NCI-H82 (cell line): ENCODE measurements at regions not wholly inside any gene's neighbourhood (a gene's known extent, or its start where the extent isn't known, plus 50 kb on each side); places are given as distances from the start of the nearest gene placed in this dataset.

Source experiments
- DNase-seq: peaks from one replicate; lab custom pipeline; 2025; lab: John Stamatoyannopoulos, UW

- no peak for DNase-seq
These were observed 924.3 kb upstream of the SLIT2 start for GRCh38 chr4:19327364-19327763.

DNA sequence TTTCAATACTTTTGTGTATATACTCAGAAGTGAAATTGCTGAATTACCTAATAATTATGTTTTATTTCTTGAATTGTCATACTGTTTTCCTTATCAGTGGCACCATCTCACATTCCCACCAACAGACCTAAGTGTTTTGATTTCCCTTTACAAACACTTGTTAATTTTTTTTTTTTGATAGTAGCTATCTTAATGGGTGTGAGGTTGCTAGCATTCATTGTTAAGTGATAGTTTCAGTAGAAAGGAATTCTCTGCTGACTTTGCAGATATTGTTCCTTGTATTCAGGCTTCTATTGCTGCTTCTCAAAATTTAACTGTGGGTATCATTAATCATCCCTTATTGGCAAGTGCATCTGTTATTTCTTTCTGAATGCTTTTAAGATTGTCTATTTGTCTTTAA, 927.5 kb upstream of the SLIT2 start:
- DNase-seq, result no peak

GRCh38 chr4:19319607-19320006, 932.1 kb upstream of the SLIT2 start:
- DNase-seq, result no peak

GRCh38 chr4:19317377-19317776, 934.3 kb upstream of the SLIT2 start:
- DNase-seq, result no peak

DNA sequence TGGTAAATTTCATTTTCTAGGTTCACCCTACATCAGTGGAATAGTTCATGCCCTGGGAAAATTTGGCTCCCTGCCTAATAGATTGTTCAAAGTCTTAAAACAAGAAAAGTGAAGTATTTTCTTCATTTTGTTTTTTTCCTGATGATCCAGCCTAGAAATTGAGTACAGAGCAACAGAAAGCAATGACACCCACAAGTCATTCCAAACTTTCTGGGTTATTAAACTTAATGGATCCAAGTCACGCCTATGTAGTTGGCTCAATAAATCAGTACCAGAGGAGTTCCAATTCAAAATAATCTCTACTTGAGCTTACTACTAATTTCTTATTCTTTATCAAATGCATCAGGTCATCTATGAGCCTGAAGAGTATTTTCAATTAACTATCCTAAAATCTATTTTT, 937.6 kb upstream of the SLIT2 start:
- DNase-seq, result no peak

DNA sequence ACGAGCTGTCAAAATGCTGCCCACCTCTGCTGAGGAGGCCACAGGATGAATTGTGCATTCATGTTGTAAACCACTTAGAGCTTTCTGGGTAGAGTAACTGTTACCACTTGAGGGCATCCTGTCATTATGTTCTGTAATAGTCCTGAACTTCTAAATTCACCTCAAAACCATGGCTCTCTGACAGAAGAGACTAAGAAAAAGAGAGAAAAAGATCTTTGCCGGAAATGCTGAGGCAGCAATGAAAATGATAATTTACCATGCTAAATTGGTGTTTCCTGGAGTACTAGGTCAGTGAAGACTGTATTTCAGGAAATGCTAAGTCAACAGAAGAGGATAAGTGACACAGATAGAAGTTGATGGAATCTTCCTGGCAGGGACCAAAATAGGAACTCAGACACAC, 942.3 kb upstream of the SLIT2 start:
- peak; percentile 1 for DNase-seq

GRCh38 chr4:19304028-19304427, 947.7 kb upstream of the SLIT2 start:
- no peak for DNase-seq

- no peak for DNase-seq
These were observed 950.2 kb upstream of the SLIT2 start for GRCh38 chr4:19301527-19301926.

DNA sequence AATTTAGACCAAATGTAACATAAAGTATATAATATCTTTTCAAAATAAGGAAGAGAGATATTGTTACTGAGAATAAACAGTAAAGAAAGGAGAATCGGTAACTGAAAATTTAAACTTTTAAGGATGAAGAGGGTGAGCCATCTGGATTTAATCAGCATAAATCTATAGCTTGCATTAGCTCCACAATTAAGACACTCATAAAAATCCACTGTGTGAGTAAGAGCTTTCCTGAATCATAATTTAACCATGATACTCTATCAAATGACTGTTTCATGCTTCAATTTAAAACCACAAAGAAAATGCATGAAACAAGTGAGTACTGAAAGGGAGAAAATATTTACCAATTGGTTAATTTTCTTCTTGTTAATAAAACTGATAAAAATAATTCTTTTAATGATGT, 951.5 kb upstream of the SLIT2 start:
- no peak for DNase-seq

- no peak for DNase-seq
These were observed 952.7 kb upstream of the SLIT2 start for GRCh38 chr4:19298998-19299397.

DNA sequence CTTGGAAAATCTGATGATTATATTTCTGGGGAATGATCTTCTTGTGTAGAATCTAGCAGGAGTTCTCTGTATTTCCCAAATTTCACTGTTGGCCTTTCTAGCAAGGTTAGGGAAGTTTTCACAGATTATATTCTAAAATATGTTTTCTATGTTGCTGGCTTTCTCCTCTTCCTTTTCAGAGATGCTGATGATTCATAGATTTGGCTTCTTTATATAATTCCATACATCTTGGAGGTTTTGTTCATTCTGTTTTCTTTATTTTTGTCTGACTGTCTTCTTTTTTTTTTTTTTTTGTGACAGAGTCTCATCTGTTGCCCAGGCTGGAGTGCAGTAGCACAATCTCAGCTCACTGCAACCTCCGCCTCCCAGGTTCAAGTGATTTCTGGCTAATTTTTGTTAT, 957.9 kb upstream of the SLIT2 start:
- DNase-seq, result no peak

DNA sequence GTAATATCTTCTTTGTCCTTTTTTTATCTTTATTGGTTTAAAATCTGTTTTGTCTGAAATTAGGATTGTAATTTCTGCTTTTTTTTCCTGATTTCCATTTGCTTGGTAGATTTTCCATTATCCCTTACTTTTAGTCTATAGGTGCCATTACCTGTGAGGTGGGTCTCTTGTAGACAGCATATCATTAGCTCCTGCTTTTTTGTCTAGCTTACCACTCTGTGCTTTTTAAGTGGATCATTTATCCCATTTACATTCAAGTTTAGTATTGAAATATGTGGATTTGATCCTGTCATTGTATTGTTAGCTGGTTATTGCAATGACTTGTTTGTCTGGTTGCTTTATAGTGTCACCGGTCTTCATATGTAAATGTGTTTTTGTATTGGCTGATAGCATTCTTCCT, 958.6 kb upstream of the SLIT2 start:
- DNase-seq, result no peak

DNA sequence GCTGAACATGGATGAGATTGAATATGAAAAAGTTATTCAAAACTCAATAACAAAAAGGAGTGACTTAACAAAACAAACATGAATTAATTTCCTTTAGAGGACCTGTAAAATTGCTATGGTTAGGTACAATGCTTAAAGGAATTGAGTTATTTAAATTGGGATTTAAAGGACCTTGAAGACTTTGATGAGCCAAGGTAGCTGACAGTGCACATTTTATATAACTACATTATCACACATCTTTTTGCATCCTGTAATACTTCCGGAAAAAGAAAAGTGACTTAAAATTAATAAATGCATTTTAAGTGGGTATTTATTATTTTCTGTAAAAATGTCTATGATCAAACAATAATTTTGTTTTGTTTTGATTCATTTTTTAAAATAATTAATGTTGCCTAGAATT, 964.8 kb upstream of the SLIT2 start:
- DNase-seq, result no peak

DNA sequence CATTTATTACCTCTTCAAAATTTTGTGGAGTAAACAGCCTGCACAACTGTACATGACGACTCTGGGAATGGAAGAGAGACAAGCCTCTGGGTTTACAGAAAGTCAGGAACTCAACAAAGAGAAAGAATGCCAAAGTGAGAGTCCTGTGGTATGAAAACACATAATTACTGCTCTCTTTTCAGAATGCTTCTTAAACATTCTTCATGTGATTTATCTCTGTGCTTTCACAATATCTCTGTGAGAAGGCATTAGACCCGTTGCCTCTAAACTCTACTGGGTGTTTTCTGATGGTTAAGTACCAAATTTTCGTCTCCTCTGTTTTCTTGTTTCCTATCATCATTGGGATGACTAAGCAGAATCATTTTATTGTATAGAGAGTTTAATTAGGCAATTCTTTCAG, 966.6 kb upstream of the SLIT2 start:
- DNase-seq, result no peak

- no peak for DNase-seq
These were observed 973.0 kb upstream of the SLIT2 start for GRCh38 chr4:19278665-19279064.

- DNase-seq, result no peak
These were observed 985.1 kb upstream of the SLIT2 start for GRCh38 chr4:19266566-19266965.

- no peak for DNase-seq
These were observed 989.2 kb upstream of the SLIT2 start for GRCh38 chr4:19262467-19262866.

DNA sequence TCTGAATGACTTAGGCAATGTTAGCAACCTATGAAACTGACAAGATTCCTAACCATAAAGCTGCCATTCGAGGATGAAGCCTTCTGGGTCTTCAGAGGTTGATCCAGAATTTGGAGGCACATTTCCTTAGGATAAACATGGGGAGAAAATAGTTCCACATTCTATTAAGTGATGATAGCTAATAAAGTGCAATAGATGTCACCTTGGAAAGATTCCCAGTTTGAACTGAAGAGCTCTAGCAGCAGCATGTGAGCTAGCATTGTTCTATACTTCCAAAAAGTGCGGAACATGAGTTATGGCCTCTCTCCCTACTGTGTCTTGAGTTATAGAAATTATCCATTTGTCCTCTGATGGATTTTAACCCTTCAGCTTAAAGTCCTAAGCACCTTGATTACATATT, 991.4 kb upstream of the SLIT2 start:
- no peak for DNase-seq

GRCh38 chr4:19259920-19260319, 991.8 kb upstream of the SLIT2 start:
- DNase-seq, result no peak

DNA sequence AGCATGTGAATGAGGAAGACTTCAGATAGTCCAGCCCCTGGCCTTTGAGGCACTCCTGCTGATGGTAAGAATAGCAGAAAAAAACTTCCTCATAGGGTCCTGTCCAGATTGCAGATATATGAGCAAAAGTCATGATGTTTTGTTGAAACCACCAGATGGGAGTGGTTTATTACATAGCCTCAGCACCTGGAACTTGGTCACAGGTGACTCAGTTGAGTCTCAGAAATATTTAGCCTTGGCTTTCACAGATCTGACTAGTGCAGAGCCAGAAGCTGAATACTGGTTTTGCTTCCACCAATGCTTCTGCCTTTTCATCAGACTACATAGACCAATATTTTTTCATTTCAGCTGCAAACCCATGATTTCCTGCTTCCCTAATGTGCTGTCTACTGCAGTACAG, 994.9 kb upstream of the SLIT2 start:
- no peak for DNase-seq

DNA sequence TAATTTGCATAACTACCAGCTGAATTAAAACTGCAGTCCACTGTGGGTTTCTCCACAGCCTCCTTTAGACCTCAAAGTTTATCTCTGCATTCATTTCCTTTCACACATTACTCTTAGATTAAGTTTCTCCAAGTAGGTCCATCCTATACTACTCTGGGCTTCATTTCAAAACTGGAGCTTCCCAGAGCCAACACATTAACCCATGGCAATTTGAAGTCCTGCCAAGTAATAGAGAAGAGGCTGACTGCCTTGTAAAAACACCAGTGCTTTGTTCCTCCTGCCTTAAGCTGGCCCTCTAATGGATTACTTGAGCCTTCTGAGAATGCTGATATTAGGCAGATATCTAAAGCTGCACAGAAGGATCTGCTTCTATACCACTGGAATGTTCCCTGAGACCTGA, 997.2 kb upstream of the SLIT2 start:
- no peak for DNase-seq

DNA sequence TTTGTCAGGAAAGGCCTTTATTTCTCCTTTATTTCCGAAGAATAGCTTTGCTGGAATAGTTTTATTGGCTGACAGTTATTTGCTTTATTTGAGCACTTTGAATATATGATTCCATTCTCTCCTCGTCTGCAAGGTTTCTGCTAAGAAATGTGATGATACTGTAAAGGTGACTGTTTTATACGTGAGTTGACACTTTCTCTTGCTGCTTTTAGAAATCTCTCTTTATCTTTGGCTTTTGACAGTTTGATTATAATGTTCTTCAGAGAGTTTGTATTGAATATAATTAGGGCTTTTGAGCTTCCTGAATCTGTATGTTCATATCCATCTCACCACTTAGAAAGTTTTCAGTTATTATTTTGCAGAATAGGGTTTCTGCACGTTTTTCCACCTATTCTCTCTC, 1003.7 kb upstream of the SLIT2 start:
- DNase-seq, result no peak

DNA sequence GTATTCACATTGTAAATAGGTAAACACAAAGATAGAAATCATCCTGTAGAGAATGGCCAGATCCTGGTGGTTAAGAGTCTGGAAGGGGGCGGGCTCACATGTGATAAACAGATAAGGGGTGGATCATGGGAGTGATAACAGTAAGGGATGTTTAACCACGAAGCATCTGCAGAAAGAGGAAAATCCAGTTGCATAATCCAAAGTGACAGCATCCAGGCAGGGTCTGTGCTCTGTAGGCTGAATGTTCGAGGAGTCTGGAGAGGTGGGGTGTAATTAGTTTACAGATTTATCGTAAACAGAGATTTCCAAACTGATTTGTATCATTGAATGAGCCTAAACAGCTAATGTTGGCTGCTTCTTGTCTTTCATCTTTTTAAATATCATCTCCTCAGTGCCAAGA, 1009.8 kb upstream of the SLIT2 start:
- DNase-seq, result peak; percentile 13

DNA sequence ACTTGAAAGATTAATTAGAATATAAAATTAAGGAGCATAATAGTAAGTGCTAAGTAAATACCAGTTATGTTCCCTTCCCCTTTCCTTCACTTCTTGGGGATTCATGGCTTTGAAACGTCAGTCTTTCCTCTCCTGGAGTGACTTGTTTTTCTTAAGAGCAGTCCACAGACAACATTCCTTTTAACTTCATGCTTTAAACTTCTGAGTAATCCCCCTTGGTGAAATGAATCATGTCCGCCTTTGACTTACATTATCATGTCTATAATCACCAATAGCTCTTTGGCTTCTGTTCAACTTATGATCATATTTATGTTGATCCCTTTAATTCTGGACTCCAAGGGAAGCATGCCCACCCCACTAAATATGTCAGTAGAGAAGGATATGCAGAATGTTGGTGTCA, 1012.1 kb upstream of the SLIT2 start:
- DNase-seq, result no peak

DNA sequence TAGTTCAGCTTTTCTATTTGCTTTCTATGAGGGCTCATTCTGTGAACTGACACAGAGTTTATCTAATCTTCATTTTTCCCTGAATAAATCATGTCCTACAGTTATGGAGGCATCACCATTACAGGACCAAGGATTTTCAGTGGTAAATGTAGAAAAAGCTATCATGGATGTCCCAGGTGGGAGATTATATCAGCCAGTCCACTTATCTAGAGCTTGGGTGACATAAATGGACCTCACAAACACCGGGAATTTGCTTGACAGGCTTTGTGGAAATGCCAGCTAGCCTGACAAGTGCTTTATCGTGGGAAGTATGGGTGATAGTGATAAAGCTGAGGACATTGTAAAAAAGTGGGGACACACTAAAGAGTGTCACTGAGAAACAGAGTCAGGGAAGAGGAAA, 1015.2 kb upstream of the SLIT2 start:
- no peak for DNase-seq
